ENCODE measurements at regions not wholly inside any gene's neighbourhood (a gene's known extent, or its start where the extent isn't known, plus 50 kb on each side); places are given as distances from the start of the nearest gene placed in this dataset.

GRCh38 chr4:121519236-121519838 is 138.5 kb upstream of the QRFPR start:
- DNase-seq: peak; percentile 32

GRCh38 chr4:121517241-121517640 is 136.4 kb upstream of the QRFPR start:
- no peak for DNase-seq

GRCh38 chr4:121514443-121514842 is 133.6 kb upstream of the QRFPR start:
- no peak for DNase-seq

- DNase-seq: no peak
These were observed 129.6 kb upstream of the QRFPR start for GRCh38 chr4:121510341-121510874.

DNA sequence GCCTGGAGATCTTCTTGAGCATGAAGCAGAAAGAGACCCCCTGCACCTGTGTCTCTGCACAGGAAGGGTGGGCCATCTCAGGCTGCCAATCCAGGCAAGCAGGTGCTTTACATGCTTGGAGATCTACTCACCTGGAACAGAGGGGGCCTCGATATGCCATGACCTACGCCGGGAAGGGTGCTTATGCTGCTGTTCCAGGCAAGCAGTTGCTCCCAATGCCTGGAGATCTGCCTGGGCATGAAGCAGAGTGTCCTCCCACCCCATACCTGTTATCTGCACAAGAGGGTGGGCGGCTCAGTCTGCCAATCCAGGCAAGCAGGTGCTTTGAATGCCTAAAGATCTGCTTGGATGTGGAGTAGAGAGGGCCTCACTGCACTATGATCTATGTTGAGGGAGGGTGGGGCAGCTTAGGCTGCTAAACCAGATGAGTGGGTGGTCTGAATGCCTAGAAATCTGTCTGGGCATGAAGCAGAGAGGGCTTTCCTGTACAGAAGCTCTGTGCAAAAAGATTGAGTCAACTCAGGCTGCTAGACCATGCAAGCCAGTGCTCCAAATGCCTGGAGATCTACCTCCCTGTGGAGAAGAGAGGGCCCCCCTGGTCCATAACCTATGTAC is 104.5 kb upstream of the QRFPR start:
- DNase-seq: no peak

DNA sequence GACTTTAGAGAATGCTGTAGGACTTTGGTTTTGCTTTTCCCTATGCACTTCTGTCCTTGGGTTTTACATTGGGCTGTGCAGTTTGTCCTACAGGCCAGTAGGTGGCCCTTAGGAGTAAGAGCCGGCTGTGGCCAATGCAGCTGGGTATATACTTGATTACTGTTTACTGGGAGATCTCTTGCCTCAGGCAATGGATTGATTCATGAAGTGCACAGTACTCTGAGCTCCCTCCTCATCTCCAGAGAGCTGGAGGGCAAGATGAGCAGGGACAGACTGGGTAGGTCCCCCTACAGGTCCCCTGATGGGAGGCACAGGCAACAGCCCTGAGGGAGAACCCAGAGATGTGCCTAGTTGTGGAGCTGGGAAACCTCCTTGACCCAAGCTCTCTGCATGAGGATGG is 103.8 kb upstream of the QRFPR start:
- DNase-seq: no peak

GRCh38 chr4:121479808-121480207 is 99.0 kb upstream of the QRFPR start:
- no peak for DNase-seq

DNA sequence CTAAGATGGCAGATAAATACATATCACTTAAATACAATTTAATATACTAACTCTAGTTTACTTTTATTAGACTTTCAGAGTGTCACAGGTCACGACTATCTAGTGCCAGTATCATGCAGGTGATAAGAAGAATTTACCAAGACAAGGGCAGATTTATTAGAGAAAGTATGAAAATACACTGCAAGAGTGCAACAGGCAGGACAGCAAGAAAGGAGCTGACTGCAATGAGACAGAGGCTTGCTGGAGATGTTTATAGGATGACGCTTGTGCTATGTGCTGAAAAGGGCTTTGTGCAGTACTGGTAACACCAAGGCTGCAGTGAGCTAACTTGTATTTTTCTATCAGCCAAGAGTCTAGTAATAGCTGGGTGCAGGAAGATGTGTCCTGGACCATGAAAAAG is 96.7 kb upstream of the QRFPR start:
- no peak for DNase-seq

DNA sequence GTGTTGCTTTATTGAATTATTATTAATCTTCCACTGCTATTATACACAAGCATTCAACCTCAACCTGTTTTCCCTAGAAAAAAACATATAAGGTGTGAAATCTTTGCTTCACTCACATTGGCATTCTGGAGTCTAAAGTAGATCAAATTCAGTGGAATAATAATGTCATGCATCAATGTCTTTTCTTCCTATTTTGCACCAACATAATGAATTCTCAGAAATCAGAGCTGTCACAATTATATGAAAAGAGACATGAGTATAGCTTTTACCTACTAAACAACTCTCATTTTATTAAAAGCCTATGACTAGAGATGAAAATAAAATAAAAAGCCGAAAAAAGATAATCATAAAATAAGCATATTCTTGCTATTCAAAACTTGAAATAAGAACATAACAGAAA is 96.3 kb upstream of the QRFPR start:
- DNase-seq: no peak

GRCh38 chr4:121472937-121473721 is 92.3 kb upstream of the QRFPR start:
- DNase-seq: no peak

- DNase-seq: no peak
These were observed 84.0 kb upstream of the QRFPR start for GRCh38 chr4:121464854-121465253.

DNA sequence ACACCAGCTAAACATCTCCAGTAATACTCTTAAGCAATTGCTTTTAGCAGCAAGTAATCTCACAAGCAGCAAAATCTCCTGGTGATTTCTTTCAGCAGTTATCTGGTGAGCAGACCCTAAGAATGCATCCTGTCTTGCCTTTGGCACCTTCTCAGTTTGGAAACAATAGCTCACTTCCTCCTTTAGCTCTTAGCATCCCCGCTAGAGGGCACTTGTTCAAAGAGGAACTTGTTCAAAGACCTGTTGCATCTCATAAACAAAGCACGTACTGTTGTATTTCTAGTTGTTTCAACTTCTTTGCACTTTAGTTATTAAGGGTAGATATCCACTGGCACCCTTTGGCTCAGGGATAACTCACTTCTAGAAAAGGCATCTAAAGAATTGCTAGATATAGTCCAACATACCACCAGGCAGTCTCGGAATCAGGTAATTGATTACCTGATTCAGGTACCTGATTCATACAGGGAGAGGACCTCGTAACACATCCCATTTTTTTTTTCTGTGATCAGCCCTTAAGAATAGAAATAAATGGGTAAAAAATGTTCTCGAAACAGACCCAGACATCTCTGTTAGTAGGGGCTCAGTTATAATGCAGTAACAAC is 81.9 kb upstream of the QRFPR start:
- DNase-seq: peak; percentile 46

- DNase-seq: no peak
These were observed 78.2 kb upstream of the QRFPR start for GRCh38 chr4:121459026-121459425.

DNA sequence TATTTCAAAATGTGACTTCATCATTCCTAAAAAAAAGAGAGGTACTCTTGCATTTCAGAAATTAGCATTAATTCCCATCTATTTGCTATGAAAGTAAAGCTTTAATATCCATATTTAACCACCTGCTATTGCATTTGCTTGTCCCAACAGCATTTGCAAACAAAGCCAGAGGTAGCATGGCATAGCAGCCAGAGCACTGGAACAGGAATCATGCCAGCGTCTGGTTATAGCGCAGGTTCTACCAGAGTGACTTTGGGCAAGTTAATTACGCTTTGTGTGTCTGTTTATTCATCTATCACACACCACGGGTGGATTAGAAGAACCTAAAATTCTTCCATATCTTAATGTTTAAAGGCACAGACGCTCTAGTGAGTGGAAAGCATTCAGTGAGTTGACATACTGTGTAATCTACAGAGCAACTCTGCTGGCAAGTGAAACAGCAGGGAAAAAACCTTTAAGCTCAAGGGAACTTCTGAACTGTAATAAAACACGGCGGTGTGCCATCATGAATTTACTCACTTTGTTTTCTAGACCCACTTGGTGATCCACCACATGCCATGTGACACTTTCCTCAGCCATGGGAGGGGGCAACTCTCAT is 76.6 kb upstream of the QRFPR start:
- no peak for DNase-seq

DNA sequence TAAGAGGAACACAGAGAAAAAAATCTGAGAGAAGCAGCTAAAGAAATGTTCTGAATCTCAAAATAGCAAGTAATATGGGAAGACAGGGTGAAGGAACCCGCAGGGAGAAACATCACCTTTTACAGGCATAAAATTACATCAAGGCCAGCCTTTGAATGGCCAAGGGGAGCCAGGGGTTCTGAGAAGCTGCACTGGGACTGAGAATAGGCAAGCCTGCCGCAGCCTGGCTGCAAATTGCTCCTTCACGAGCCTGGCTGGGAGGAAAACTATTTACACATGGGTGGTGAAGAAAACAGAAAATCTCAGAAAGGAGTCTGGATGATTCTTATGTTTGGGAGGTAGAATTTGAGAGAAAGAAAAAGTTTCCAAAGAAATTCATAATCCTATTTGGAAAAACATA is 74.5 kb upstream of the QRFPR start:
- no peak for DNase-seq

DNA sequence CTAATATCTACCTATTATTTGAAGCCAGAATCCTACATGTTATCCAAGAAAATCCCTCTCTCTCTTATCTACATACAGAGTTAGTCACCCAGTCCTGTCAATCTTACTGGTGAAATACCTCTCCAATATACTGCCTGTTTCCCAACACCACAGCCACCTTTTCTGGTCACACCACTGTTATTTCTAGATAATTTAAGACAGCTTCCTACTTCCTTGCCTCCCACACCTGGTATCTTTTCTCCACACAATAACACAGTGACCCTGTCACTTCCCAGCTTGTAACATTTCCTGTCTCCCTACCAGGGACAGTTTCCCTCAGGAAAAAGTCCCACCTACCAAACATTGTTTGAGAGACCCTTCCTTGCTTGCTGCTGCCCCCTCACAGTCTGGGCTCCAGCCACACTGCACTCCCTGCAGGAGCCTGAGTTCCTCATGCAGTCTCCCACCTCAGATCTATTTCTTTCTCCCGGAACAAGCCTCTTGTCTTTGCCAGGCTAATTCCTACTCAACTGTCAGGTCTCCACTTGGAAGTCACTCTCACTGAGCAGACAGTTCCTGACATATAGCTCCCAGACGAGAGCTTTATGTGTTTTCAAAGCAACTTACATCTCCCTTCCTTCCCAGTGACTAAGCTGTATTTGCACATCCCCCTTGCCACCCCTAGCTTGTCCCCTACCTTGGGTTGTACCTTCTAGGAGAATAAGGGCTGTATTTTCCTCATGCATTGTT is 73.6 kb upstream of the QRFPR start:
- no peak for DNase-seq

GRCh38 chr4:121451310-121451709 is 70.5 kb upstream of the QRFPR start:
- no peak for DNase-seq

DNA sequence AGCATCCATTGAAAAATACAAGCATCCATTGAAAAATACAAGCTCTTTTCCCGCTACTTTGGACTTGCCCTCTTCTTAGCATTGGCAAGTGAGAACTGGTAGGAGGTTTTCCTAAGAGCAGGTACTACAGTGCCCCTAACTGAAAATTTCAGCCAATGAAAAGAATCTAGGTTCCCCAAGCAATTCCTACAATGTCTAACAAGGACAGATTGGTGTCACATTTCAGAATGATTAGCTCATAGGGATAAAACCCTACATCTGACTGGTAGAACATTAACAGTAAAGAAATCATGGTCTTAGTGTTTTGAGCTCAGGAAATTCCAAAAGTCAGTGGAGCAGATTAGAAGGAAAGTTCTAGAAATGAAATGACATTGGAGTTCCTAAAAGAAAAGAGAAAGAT is 68.6 kb upstream of the QRFPR start:
- DNase-seq: no peak

DNA sequence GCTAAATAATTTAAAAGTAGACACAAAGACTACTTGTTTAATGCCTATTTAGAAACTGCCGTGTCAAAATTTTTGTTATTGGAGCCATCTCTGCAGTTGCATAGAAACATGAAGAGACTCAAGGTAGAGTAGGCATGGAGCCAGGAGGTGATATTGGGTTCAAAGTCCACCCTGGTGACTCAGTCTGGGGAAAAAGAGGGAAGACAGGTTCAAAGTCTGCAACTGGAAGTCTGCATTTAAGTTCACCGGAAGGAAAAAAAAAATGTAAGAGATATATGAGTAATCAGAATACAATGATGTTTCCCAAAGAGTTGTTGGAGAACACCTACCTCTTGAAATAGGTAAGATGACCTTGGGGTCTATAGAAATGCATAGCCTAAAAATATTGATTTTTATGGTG is 67.4 kb upstream of the QRFPR start:
- no peak for DNase-seq

DNA sequence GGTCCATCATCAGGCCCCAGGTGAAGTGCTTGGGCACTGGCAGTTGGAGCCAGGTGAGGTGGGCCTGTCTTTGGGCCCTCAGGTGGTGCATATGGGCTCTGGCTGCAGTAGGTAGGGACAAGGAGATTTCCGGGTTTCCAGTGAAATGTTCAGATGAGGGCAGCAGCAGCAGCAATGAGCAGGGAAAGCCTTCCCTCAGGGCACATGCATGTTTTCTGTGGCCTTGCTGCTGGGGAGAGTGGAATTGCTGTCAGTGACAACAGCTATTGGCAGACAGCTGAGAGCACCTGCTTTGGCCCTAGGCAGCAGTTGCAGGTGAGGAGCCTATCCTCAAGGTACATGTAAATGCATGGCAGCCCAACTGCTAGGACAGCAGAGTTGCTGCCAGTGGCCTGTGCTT is 58.9 kb upstream of the QRFPR start:
- DNase-seq: no peak
